ENCODE measurements at regions not wholly inside any gene's neighbourhood (a gene's known extent, or its start where the extent isn't known, plus 50 kb on each side); places are given as distances from the start of the nearest gene placed in this dataset.

GRCh38 chr10:83182076-83182475 lies 957.2 kb upstream of the GHITM start:
- no peak overlapping the region for H3K4me3 ChIP-seq (ENCODE audit: low read depth, low read length)
- DNase-seq (ENCODE audit: low read depth): no peak
- TF ChIP-seq CTCF (IDR thresholded peaks at IDR 0.05; ENCODE audit: insufficient read depth, low read length, poor library complexity, severe bottlenecking): no peak
- H3K27me3 ChIP-seq (ENCODE audit: control insufficient read depth, insufficient read depth, low read length): no peaks in the 10 kb centered on the region
- no peaks in the 10 kb centered on the region for H3K36me3 ChIP-seq (ENCODE audit: control insufficient read depth, insufficient read depth, low read length)

- Histone ChIP-seq H3K27me3 (ENCODE audit: control insufficient read depth, insufficient read depth, low read length) (no peaks in the 10 kb centered on the region), H3K36me3 (ENCODE audit: control insufficient read depth, insufficient read depth, low read length) (no peaks in the 10 kb centered on the region), H3K4me3 (ENCODE audit: low read depth, low read length) (no peak overlapping the region)
- no peak for TF ChIP-seq CTCF (IDR thresholded peaks at IDR 0.05; ENCODE audit: insufficient read depth, low read length, poor library complexity, severe bottlenecking)
- DNase-seq (ENCODE audit: low read depth): no peak
These were observed 954.7 kb upstream of the GHITM start for GRCh38 chr10:83184641-83185040.

- Histone ChIP-seq H3K27me3 (ENCODE audit: control insufficient read depth, insufficient read depth, low read length) (no peaks in the 10 kb centered on the region), H3K36me3 (ENCODE audit: control insufficient read depth, insufficient read depth, low read length) (no peaks in the 10 kb centered on the region), H3K4me3 (ENCODE audit: low read depth, low read length) (no peak overlapping the region)
- TF ChIP-seq CTCF (IDR thresholded peaks at IDR 0.05; ENCODE audit: insufficient read depth, low read length, poor library complexity, severe bottlenecking): no peak
- DNase-seq (ENCODE audit: low read depth): no peak
These were observed 948.7 kb upstream of the GHITM start for GRCh38 chr10:83190614-83191013.

GRCh38 chr10:83193026-83193425 lies 946.3 kb upstream of the GHITM start:
- no peak for DNase-seq (ENCODE audit: low read depth)
- no peak for TF ChIP-seq CTCF (IDR thresholded peaks at IDR 0.05; ENCODE audit: insufficient read depth, low read length, poor library complexity, severe bottlenecking)
- no peak overlapping the region for H3K4me3 ChIP-seq (ENCODE audit: low read depth, low read length)
- H3K27me3 ChIP-seq (ENCODE audit: control insufficient read depth, insufficient read depth, low read length): no peaks in the 10 kb centered on the region
- no peaks in the 10 kb centered on the region for H3K36me3 ChIP-seq (ENCODE audit: control insufficient read depth, insufficient read depth, low read length)

GRCh38 chr10:83195021-83195420 lies 944.3 kb upstream of the GHITM start:
- Histone ChIP-seq H3K4me3 (ENCODE audit: low read depth, low read length) (no peak overlapping the region), H3K27me3 (ENCODE audit: control insufficient read depth, insufficient read depth, low read length) (no peaks in the 10 kb centered on the region), H3K36me3 (ENCODE audit: control insufficient read depth, insufficient read depth, low read length) (no peaks in the 10 kb centered on the region)
- no peak for TF ChIP-seq CTCF (IDR thresholded peaks at IDR 0.05; ENCODE audit: insufficient read depth, low read length, poor library complexity, severe bottlenecking)
- DNase-seq (ENCODE audit: low read depth): no peak

- Histone ChIP-seq H3K4me3 (ENCODE audit: low read depth, low read length) (no peak overlapping the region), H3K36me3 (ENCODE audit: control insufficient read depth, insufficient read depth, low read length) (no peaks in the 10 kb centered on the region), H3K27me3 (ENCODE audit: control insufficient read depth, insufficient read depth, low read length) (no peaks in the 10 kb centered on the region)
- no peak for TF ChIP-seq CTCF (IDR thresholded peaks at IDR 0.05; ENCODE audit: insufficient read depth, low read length, poor library complexity, severe bottlenecking)
- no peak for DNase-seq (ENCODE audit: low read depth)
These were observed 939.9 kb upstream of the GHITM start for GRCh38 chr10:83199374-83199773.

Data from kidney epithelial cell (primary cell).